Eye (tissue), 1 donor: ENCODE measurements at regions not wholly inside any gene's neighbourhood (a gene's known extent, or its start where the extent isn't known, plus 50 kb on each side); places are given as distances from the start of the nearest gene placed in this dataset.
"Not testable (repeated sequence)": the region's sequence is repeated elsewhere in the genome, so short reads cannot be mapped to it uniquely, and the experiment has no call there.

Experiments
- DNase-seq: peaks from one replicate; pipeline ENCODE4 v3.0.0-alpha.2; 2015

DNA sequence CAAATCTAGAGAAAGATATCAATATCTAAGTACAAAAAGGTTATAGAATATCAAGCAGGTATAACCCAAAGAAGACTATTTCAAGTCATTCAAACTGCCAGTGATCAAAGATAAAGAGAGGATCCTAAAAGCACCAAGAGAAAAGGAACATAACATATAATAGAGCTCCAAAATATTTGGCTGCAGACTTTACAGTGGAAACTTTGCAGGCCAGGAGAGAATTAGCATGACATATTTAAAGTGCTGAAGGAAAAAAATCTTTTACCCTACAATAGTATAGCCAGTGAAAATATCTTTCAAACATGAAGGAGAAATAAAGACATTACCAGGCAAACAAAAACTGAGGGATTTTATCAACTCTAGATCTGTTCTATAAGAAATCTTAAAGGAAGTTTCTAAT, 254.3 kb upstream of the ARHGEF26 start:
- no peak for DNase-seq

DNA sequence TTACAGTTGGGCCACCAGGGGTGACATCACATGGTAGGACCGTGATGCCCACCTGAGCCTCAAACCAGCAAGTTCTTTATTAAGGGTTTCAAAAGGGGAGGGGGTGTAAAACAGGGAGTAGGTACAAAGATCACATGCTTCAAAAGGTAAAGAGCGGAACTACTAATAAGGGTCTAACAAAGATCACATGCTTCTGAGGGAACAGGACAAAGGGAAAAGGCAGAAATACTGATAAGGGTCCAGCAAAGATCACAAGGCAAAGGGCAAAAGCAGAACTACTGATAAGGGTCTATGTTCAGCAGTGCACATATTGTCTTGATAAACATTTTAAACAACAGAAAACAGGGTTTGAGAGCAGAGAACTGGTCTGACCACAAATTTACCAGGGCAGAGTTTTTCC, 246.8 kb upstream of the ARHGEF26 start:
- DNase-seq = not testable (repeated sequence)

DNA sequence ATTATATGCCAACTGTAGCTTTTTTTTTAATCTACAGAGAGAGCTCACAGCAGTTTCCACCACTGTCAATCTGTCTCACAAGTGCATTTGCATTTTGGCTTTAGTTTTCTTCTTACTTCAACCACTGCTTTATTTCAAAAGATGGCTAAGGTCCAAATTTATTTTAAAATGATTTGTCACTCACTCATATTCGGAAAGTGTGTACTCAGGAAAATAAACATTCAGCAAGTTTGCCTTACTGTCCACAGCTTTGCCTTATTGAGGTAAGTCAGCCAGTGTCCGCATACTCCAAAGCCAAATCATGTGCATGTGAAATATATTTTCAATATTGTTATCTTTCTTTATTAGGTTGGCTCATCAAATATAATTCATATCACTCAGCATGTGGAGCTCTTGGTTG, 240.7 kb upstream of the ARHGEF26 start:
- no peak for DNase-seq

DNA sequence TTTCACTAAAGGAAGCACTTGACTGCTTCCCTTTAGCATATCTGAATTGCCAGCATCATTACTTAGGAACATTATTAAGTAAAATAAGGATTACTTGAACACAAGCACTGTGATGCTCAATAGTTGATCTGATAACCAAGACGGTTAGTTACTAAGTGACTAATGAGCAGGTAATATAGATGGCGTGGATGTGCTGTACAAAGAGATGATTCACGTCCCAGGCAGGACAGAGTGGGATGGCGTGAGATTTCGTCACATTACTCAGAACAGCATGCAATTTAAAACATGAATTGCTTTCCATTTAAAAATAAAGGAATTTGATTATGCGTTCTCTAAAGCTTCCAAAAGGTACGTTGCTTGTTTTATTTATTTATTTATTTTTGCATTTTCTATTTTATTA, 240.0 kb upstream of the ARHGEF26 start:
- DNase-seq = no peak

DNA sequence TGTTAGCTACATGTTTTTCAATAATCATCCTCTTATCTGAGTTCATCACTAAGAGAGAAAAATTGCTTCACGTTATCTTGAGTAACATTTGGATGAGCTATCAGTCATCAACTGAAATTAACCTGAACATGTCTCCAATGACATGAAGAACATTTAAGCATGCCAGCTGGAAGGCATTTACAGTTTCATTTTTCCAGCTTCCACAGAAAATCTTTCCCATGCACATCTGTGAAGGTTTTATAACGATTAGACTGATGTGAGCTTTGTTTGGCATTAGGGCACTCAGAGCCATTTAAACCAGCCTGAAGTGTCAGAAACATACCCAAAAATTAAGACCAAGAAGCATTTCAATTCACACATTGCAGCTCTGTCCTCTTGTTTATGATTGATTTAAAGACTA, 235.8 kb upstream of the ARHGEF26 start:
- DNase-seq = no peak

DNA sequence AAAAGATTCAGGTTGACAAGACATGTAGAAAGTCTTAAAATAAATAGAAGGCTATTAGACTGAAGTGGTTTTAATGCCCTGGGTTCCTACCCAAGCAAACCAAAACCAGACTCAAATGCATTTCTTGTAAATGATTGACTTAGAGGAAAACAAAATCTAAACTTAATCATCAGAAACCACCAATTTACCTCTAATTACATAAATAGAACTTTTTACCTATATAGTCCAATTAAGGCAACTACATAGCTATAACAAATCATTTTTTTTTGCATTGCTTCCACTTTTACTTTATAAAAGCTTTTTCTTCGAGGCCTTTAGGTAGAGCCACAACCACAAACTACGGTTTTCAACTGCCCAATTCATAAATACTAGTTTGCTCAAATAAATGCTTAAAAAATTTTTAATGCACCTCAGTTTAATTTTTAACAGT, 231.3 kb upstream of the ARHGEF26 start:
- no peak for DNase-seq

DNA sequence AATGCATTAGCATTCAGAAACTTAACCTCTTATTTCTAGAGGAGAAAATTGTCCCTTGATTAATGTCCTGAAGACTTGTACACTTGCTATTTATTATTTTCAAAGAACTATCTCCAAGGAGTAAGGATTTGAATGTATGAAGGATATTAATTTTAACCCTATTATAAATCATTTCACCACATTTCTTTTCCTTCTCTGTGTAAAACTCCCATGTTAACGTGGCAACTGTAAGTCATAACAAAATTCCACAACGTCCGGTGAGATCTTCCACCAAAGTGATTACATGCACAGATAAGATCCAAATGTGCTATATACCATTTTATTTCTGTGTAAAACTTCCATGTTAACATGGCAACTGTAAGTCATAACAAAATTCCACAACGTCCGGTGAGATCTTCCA, 229.1 kb upstream of the ARHGEF26 start:
- DNase-seq = no peak

DNA sequence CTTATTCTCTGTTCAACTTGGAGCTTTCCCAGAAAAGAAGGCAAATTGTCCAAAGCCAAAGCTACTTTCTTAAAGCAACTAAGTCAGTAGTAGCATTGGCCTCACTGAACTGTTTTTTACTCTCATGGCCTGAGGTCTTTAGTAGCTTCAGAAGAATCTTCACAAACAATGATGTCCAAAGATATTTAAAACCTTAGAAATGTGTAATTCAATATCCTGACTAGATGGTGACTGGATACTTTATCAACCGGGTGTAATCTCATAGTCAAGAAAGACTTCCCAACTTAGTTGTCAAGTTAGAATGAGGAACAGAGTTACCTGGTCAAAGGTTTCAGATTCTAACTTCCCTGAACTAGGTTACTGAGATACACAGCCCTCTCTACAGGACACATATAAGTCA, 226.3 kb upstream of the ARHGEF26 start:
- no peak for DNase-seq

DNA sequence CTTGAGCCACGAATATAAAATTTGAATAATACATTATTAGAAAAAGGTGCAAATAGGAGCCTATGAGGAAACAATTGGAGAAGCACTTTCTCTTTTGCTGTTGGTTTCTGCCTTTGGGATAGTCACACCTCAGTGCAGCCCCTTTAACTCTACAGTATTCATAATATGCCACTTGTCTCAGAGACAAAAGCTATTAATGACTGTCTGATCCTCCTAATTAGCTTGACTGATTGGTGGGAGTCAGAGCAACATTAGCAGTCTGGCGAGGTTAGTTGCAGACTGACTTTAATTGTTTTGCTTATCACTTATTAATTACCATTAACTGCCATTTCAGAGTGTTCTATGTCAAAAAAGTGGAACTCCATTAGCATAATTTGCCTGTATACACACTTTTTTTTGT, 225.0 kb upstream of the ARHGEF26 start:
- no peak for DNase-seq

DNA sequence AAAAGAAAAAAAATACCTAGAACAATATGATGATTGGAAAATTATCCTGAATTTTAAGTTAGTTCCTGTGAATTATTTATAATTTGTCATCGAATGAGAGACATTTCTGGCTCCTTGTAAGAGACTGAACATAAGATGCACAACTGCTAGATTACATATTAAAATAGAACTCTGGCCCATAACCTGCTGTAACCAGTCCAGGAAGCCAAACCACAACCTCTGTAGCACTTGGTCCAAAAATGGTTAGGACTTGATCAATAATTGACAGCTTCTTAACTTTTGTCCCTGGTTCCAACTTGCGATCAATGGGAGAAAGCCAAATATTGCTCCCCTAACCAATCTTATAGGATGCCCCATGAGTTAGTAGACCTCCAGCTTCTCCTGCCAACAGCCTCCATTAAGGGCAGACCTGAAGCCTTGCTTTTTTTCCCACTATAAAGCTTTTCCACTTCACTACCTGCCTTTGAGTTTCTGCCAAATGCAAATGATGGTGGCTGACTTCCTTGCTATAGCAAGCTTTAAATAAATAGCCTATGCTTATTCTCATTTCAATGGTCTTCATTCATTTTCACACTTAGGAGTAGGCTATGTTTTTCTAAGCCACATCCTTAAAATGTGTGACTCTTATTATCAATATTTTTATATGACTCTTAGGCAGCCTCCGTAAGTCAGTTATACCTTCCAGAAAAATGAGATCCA, 224.0 kb upstream of the ARHGEF26 start:
- no peak for DNase-seq

DNA sequence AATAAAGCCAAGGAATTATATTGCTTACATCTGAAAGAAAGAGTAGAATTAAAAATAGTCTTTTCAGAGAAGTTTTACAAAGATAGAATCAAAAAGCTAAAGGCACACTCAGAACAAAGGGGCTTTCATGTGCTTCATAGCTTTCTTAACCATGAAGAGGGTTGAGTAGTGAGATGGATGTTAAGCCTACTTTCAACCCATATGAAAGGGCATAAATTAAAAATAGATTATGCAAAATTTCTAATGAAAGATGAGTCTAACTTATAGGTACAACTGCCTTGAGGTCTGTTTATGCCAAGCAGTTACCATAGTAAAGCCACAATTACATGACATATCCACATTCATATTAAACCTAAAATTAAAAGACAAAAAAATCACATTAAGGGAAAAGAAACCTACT, 223.3 kb upstream of the ARHGEF26 start:
- no peak for DNase-seq

DNA sequence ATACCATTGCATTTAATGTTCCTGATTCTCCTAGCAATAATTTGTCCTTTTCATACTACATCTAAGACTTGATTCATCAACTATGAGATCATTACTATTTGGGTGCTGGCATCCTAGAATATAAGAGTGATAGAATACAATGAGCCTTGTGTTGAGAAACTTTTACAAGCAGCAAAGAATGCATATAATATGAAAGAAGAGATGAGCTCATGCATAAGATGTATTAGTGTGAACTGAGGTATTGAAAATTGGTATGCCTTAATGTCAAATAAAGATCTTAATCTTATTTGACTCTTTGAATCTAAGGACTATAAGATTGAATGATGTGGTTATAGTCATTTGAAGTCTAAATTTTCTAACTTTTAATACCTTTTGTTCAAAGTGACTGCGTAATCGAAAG, 220.0 kb upstream of the ARHGEF26 start:
- DNase-seq = no peak

DNA sequence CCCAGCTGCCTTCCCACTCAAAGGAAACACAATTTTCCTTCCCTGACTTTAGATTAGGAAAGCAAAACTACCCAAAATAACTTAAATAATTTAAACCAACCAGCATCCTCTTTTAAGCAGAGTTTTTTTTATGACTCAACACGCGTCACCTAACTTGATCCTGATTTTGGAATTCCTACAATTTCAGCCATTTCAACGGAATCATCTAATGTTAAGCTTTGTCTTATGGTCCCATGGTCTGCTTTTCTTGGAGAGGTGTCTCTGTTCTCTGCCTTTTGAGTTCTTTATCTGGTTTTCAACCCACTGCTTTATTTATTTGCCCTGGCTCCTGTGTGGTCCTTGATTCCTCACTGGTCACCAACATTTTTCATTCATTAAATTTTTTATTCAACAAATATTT, 219.2 kb upstream of the ARHGEF26 start:
- no peak for DNase-seq

DNA sequence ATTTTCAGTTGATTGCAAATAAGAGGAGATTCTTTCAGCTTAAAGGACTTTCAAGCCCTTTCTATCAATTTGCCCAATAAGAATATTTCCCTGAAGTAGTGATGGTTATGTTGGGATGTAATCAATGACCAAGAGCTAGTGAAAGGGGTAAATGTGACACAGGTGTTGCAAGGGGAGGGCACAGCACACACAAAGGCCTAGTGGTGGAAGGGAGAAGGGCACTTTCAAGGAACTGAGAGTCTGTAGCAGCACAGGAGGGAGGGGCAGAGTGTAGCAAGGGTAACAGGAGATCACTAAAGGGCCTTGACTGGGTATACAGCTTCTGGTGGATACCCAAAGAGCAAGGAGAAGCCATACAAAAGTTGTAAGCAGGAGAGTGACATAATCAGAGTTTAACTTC, 217.8 kb upstream of the ARHGEF26 start:
- no peak for DNase-seq

DNA sequence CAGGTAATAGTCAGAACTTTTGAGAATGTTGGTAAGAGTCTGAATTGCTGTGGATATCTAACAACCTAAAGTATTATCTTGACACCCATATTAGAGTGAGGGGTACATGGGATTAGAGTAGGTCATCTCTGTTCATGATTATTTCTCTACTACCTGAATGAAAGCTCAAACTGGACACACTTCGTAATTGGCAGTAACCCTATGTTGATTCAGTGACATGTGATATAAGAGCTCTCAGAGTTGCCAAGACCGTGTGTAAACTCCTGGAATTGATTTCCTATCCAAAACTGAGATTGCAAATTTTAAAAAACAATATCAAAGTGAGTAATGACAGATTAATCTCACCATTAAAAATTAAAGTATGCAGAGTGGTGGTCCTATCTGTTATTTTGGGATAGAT, 214.8 kb upstream of the ARHGEF26 start:
- DNase-seq = no peak

DNA sequence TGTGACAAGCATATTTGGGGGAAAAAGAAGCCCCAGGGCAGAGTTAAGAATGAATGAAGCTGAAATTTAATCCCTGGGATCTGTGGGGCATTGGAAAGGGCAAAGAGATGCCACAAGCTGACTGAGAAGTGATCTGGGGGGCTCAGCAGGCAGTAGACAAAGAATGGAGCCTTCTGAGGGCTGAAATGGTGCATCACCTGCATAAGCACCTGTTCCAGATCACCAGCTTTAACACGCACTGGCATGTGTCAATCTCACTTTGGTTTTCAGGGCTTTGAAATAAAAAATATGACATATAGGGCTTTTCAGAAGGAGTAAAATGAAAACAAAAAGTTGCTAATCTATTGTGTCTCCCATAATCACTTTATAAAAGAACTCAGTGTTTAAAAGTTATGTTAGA, 210.8 kb upstream of the ARHGEF26 start:
- no peak for DNase-seq

DNA sequence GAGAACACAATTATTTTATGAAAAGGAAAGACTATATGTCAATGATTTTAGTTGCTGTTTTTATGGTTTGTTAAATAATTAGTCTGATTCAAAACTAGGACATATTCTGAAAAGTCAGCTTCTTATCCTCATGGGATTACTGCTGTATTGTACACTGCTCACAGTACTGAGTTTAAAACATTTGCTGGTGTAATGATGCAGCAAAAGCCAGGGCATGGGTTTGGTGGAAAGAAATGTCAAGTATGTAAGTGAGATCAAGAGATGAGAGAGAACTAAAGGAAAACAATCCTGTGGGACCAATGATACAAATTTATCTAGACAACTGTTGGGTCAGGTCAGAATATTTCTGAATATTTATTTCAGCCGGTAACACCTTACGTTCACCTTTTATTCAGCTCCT, 210.1 kb upstream of the ARHGEF26 start:
- DNase-seq = peak; percentile 41

DNA sequence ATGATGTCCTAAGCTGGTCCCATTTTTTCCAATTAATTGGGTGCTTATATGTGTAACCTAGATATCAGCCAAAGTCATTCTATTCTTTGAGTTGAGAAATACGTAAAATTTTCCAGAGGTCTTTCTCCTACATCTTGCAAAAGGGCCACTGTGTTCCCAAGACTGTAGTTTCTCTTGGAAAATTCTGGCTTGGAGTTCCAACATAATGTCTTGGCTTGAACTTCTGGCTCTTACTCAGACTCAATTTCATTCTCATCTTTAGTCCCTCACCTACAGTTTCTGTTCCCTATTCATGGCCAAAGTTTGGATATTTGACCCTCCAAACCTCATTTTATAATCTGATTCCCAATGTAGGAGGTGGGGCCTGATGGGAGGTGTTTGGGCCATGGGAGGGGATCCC, 201.4 kb upstream of the ARHGEF26 start:
- DNase-seq = no peak

DNA sequence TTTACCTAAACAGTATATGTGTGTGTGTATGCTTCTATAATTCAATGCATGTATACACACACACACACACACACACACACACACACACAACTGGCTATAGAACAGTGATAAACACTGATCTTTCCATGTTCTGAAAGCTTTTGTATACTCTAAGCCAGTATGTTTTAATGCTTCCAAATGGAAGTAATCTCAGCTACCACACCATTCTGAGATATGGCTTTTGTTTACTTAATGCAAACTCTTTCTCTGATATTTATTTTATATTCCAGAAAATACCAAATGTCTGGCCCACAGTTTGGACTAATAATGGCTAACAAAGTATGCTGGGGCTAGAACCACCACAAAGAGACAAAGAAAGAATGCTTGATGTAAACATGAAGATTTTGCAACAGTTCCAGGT, 199.4 kb upstream of the ARHGEF26 start:
- DNase-seq = no peak

DNA sequence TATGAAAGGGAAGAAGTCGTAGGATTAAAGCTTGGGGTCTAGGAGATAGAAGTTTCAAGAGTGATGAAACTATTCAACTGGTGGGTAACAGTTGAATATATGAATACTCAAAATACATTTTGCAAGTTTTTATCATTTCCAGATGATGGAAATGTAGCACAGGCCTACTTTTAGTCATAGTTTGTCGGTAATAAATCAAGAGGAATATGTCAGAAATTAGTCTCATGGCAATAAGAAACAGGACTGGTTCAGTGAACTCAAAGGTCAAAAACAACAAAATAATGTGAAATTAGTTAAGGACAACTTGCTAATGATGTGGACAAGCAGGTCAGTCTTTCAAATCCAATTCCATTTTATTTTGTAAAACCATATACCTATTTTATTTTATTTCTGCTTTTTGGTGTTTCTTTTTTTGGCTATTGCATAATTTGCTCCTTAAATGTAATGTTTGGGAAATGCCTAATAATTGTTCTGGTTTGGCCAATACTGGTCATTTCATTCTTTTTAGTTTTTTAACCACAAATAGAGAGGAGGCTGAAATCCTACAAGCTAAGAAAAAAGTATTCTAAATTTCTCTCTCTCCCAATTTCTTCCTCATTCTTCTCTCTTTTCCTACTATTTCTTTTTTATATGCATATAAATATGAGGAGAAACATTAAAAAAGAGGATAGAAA, 195.2 kb upstream of the ARHGEF26 start:
- DNase-seq = no peak

DNA sequence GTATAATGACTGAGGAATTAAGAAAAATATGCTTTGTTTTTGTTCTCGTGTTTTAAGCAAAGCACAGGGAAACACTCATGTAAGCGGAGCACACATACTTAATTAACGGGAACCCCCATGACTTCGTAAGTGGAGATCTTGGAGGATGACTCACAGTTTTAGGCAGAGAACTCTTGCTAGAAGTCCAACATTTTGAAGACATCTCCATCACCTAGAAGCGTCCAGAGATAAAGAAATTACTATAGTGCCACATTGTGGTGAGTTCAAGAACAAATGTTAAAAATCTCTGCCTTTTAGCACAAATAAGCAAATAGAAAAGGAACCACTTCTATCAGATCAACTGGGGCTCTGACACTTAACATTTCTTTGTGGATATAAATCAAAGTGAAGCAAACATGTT, 194.1 kb upstream of the ARHGEF26 start:
- DNase-seq = peak; percentile 32

DNA sequence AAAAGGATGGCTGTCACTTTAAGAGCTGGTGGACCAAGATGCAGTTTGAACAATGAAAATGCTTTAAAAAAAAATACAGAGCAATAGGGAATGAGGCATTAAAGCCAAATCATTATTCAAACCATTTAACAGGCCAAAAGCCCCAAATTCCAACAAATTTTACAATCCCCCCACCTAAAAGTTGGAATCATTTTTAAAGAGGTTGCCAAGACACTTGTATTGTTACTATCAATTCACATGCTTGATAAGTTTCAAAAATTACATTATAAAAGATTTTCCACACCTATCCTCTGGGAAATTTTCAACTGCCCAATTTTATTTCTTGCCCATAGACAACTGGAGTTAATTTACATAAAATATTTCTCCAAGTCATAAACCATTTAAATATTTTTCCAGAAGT, 192.3 kb upstream of the ARHGEF26 start:
- DNase-seq = peak; percentile 19

DNA sequence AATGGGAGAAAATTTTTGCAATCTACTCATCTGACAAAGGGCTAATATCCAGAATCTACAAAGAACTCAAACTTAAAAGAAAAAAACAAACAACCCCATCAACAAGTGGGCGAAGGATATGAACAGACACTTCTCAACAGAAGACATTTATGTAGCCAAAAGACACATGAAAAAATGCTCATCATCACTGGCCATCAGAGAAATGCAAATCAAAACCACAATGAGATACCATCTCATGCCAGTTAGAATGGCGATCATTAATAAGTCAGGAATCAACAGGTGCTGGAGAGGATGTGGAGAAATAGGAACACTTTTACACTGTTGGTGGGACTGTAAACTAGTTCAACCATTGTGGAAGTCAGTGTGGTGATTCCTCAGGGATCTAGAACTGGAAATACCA, 187.7 kb upstream of the ARHGEF26 start:
- not testable (repeated sequence) for DNase-seq

DNA sequence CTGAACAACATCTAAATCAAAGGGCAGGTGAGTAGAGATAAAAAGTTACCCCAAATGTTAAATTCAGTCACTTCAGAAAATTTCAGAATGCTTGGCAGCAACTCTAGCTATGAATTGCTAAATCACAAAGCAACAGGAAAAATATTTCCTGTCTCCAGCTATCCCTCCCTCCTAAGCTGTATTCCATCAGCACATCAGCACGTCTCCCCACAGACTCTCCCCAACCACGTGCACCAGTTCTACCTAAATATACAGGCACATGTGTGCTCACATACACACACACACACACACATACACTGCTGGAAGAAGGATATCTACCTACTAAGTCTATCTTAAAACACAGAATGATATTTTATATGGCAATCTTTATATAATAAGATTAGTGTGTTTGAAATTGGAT, 177.1 kb upstream of the ARHGEF26 start:
- no peak for DNase-seq

DNA sequence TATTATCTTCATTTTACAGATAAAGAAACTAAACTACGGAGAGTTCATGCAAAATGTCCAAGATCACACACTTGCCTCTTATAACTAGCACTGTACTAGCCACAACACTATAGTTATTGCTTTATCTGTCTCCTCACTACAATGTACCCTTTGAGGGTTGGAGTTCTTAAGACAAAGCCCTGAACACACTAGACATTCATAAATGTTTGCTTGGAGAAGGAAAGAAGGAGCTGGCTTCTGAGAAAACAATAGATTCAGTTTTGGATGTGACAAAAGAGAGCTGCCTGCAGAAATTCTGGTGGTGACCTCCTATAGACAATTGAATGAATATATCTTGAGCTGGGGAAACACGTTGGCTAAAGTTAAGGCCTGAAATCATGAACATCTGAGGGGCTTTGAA, 169.9 kb upstream of the ARHGEF26 start:
- DNase-seq = no peak
